Choroid plexus epithelial cell (primary cell): ENCODE measurements at regions not wholly inside any gene's neighbourhood (a gene's known extent, or its start where the extent isn't known, plus 50 kb on each side); places are given as distances from the start of the nearest gene placed in this dataset.

Experiments used
- DNase-seq: peaks from one replicate; pipeline ENCODE4 v3.0.0-alpha.2; 2010; ENCODE audit warnings: low read depth
- H3K4me3 ChIP-seq: 2 replicates; pipeline ENCODE4 v1.5.1; 2011; ENCODE audit warnings: low read depth, mild to moderate bottlenecking, control low read depth, low read length, moderate library complexity
- TF ChIP-seq, protein P1 (sequence below): conservative IDR thresholded peaks from 2 replicates; pipeline ENCODE4 v1.5.1; 2011; ENCODE audit warnings: low read depth, mild to moderate bottlenecking, control low read depth, inconsistent platforms, low read length, moderate library complexity

DNA sequence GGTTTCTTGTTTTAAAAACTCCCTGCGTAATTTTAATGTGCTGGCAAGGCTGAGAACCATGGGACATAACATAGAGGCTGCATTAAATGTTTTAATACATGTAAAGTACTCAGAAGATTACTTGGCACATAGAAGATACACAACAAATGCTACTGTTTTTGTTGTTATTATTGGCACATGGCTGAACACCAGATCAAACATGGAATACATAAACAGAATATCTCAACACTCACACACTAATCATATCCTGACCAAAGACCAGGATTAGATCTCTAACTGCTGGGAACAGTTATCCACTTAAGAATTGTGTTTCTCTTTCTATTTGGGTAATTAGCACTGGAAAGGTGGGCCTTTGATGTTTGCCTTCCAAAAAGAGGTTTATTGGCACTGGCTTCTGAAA lies 69.3 kb downstream of the KCNE4 start:
- TF ChIP-seq, protein P1, sequence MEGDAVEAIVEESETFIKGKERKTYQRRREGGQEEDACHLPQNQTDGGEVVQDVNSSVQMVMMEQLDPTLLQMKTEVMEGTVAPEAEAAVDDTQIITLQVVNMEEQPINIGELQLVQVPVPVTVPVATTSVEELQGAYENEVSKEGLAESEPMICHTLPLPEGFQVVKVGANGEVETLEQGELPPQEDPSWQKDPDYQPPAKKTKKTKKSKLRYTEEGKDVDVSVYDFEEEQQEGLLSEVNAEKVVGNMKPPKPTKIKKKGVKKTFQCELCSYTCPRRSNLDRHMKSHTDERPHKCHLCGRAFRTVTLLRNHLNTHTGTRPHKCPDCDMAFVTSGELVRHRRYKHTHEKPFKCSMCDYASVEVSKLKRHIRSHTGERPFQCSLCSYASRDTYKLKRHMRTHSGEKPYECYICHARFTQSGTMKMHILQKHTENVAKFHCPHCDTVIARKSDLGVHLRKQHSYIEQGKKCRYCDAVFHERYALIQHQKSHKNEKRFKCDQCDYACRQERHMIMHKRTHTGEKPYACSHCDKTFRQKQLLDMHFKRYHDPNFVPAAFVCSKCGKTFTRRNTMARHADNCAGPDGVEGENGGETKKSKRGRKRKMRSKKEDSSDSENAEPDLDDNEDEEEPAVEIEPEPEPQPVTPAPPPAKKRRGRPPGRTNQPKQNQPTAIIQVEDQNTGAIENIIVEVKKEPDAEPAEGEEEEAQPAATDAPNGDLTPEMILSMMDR: no peak
- H3K4me3 ChIP-seq: no peak overlapping the region
- DNase-seq: no peak

DNA sequence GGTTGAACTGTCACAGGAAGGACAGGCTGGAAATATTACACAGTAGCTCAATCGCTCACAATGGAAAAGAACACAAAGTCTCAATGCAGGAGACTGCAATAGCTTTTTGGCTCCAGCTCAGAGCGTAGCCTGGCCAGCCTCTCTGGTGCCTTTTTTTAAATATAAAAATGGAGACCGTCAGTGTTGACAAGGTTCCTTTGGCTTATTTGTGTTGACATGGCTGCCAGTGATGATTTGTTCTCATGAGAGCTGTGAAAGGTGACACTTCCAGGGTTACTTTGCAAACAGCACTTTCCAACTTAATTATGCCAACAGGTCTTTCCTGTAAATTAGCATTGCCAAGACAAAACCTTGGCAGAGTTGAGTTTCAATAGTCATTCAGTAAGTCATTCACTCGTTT lies 70.8 kb downstream of the KCNE4 start:
- no peak overlapping the region for H3K4me3 ChIP-seq
- no peak for DNase-seq
- TF ChIP-seq, protein P1: no peak

DNA sequence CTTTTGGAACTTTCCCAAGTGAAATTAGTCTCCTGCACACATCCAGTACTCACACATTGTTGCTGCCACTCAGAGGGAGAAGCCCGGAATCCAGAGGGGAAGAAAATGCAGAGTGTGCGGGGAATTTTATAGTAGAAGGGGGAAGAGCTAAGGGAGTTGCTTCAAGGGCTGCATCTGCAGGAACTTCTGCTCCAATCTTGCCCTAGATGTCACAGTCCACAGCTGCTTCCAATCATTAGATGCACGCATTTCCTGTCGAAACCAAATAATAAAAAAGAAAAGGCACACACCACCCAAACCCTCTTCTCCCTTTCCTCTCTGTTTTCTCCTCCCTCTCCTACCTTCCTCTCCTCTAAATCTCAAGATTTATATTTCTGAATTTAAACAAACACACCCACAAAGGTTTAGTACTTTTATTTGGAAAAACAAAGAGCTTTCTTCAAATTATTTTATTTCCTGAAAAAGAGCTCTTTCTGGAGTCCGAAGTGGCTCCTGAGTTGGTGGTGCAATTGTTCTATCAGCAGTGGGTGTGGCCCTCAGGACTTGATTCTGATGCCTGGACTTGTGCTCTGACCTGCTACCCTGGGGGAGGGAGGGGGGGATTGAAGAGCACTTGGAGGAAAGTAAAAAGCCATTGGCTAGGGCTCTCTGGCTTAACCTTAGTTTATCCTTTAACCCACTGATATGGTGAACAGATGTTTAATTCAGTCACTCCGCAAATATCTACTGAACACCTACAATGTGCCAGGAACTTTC lies 72.0 kb downstream of the KCNE4 start:
- DNase-seq: no peak

DNA sequence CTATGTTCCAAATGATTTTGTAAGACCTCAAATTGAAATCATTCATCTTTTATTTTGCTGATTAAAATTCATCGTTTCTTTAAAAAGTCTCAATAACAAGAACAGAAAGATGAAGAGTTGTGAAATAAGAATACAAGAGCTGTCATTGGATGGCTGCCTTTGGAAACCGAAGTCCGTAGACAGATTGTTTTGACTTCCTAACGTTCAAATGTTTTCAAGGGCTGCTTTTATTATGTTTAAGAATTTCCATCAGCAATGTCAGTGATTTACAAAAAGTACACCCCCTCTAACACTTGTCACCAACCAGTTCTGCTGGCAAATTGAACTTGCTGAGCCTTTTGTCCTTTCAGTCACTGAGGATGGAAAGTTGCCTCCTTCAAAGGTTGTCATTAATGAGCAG lies 89.6 kb downstream of the KCNE4 start:
- no peak for DNase-seq
- TF ChIP-seq, protein P1: no peak
- H3K4me3 ChIP-seq: no peak overlapping the region

More for the DNA sequence above, 72.0 kb downstream of the KCNE4 start:
- TF ChIP-seq, protein P1: no peak
- H3K4me3 ChIP-seq: no peak overlapping the region

DNA sequence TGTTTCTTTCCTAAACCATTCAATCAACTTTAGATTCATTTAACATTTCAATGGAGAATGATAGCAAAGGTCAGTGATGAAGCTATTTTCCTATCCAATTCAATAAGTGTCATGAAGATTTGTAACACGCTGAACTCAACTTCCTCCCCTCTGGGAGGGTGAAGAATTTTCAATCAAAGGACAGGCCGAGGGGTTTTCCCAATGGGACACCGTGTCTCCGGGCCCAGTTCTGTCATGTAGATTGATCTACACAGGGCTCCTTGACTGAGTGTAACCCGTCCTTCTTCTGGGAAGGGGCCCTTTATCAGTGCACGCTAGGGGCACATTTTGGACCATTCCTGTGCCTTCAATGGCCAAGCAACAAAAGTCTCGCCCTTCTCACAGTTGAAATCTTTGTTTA lies 90.1 kb downstream of the KCNE4 start:
- TF ChIP-seq, protein P1: no peak
- H3K4me3 ChIP-seq: no peak overlapping the region
- no peak for DNase-seq

DNA sequence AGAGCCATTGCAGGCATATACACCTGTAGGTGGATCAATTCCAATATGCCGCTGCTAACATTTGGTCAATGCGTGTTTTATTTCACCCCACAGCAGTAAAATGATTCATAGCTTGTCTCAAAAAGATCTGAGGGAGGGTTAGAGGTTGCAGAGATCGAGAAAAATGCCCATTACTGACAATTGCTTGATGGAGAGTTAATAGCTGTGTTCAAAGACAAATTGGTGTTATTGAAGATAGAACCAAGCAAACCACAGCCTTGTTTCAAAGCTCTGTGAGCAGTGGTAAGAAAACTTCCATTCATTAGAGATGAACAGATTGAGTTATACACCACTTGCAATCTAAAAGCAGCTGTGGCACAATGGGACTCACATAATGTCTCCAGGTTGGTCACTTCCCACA lies 95.4 kb downstream of the KCNE4 start:
- H3K4me3 ChIP-seq: no peak overlapping the region
- TF ChIP-seq, protein P1: no peak

DNA sequence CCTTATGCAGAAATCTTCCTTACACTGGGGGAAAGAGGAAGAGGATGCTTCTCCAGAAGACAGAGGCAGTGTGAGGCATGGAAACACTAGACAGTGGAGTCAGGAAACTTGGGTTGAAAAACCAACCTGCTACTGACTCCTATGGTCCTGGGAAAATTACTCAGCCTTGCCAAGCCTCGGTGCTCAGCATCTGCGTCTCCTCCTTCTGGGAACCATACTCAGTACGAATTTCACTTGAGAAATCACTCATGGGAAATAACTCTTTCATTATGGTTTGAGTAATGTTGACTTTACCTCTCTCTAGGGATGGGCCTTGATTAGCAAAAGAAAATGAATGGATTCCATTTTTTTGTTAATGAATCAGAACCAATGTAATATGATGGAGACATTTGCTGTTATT lies 96.5 kb downstream of the KCNE4 start:
- TF ChIP-seq, protein P1: no peak
- H3K4me3 ChIP-seq: no peak overlapping the region
- no peak for DNase-seq

More for the DNA sequence above, 95.4 kb downstream of the KCNE4 start:
- DNase-seq: no peak
